H1 (cell line): ENCODE measurements at regions not wholly inside any gene's neighbourhood (a gene's known extent, or its start where the extent isn't known, plus 50 kb on each side); places are given as distances from the start of the nearest gene placed in this dataset.

ENCODE experiments used
- CEBPB ChIP-seq: IDR thresholded peaks from 2 replicates; pipeline ENCODE4 v1.6.1; 2012; ENCODE audit warnings: low read depth, low read length
- CHD2 ChIP-seq: IDR thresholded peaks from 2 replicates; pipeline ENCODE4 v1.6.1; 2012; ENCODE audit warnings: low read length, improper control_type of control experiment
- CTBP2 ChIP-seq: IDR thresholded peaks from 2 replicates; pipeline ENCODE4 v1.7.0; 2011; ENCODE audit warnings: borderline replicate concordance, mild to moderate bottlenecking, moderate library complexity, mixed read lengths, low read length; ENCODE audit not compliant: insufficient read depth, insufficient read length
- GABPA ChIP-seq: IDR thresholded peaks from 2 replicates; pipeline ENCODE4 v1.6.1; 2011; ENCODE audit warnings: mild to moderate bottlenecking, low read length, moderate library complexity, borderline replicate concordance; ENCODE audit not compliant: insufficient read depth
- JUN ChIP-seq: IDR thresholded peaks from 2 replicates; pipeline ENCODE4 v1.6.1; 2011; ENCODE audit warnings: low read depth, mild to moderate bottlenecking, improper control_type of control experiment, low read length
- KDM1A ChIP-seq: fragments of 200-600, 300-600 bp; sonication (generic); IDR thresholded peaks from 2 replicates; pipeline ENCODE4 v1.7.1; 2016; ENCODE audit warnings: mild to moderate bottlenecking, low read length, borderline replicate concordance
- POLR2A ChIP-seq, 2 experiments: IDR thresholded peaks; 1 replicate in 1 of 2; 2 replicates in 1 of 2; pipeline ENCODE4 v1.6.1; 2011; ENCODE audit warnings: low read depth in 2 of 2, low read length in 2 of 2, mild to moderate bottlenecking in 2 of 2; ENCODE audit errors: control extremely low read depth in 1 of 2
- SP1 ChIP-seq: IDR thresholded peaks from 2 replicates; pipeline ENCODE4 v1.6.1; 2011; ENCODE audit warnings: low read depth, low read length
- TF ChIP-seq, protein P1 (sequence below), 3 experiments: IDR thresholded peaks; 1 replicate in 2 of 3; 2 replicates in 1 of 3; pipeline versions ENCODE4 v1.5.1 to v1.6.1; 2011; ENCODE audit warnings: low read length in 3 of 3, mild to moderate bottlenecking in 3 of 3, inconsistent platforms in 2 of 3, low read depth in 1 of 3, moderate library complexity in 1 of 3; ENCODE audit not compliant: insufficient read depth in 1 of 3; ENCODE audit errors: control extremely low read depth in 1 of 3

DNA sequence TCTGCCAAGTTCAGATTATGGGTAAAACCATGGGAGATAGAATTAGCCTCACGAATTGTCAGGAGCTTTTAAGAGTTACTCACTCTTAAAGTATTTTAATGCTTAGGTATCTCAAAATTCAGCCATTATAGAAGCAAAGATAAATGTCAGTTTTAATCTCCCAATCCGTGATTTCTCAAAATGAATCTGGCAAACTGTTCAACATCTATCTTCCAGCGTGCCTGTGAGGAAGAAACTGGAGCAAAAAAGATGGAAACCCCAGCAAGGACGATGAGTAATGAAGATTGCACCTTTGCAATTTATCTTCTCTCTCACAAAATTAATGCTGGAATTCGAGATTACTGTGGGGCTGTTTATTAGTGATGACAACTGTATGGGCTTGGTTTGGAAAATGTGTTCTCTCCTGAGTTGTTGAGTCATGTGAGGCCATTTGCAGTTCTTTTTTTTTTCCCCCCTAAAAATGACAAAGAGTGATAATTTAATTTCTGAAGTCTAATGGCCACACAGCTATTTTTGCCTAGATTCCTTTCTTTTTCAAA, 70.5 kb downstream of the PYDC2 start:
- TF ChIP-seq JUN (no peak), CTBP2 (no peak), KDM1A (no peak), GABPA (no peak), POLR2A (IDR thresholded peaks at IDR 0.05; ENCODE audit: control extremely low read depth in 1 of 2, low read depth in 2 of 2, low read length in 2 of 2) (no peak), CHD2 (no peak), SP1 (no peak), CEBPB (no peak)
- TF ChIP-seq, protein P1, sequence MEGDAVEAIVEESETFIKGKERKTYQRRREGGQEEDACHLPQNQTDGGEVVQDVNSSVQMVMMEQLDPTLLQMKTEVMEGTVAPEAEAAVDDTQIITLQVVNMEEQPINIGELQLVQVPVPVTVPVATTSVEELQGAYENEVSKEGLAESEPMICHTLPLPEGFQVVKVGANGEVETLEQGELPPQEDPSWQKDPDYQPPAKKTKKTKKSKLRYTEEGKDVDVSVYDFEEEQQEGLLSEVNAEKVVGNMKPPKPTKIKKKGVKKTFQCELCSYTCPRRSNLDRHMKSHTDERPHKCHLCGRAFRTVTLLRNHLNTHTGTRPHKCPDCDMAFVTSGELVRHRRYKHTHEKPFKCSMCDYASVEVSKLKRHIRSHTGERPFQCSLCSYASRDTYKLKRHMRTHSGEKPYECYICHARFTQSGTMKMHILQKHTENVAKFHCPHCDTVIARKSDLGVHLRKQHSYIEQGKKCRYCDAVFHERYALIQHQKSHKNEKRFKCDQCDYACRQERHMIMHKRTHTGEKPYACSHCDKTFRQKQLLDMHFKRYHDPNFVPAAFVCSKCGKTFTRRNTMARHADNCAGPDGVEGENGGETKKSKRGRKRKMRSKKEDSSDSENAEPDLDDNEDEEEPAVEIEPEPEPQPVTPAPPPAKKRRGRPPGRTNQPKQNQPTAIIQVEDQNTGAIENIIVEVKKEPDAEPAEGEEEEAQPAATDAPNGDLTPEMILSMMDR (IDR thresholded peaks at IDR 0.05; ENCODE audit: control extremely low read depth in 1 of 3, insufficient read depth in 1 of 3, low read depth in 1 of 3, low read length in 3 of 3) = no peak
